Hindlimb muscle (tissue), 1 donor: ENCODE measurements at regions not wholly inside any gene's neighbourhood (a gene's known extent, or its start where the extent isn't known, plus 50 kb on each side); places are given as distances from the start of the nearest gene placed in this dataset.
A peak's percentile ranks its signal among the peaks of the same experiment; 100 is the strongest.

Experiments
- DNase-seq: peaks from one replicate; pipeline ENCODE4 v3.0.0-alpha.2; 2013

DNA sequence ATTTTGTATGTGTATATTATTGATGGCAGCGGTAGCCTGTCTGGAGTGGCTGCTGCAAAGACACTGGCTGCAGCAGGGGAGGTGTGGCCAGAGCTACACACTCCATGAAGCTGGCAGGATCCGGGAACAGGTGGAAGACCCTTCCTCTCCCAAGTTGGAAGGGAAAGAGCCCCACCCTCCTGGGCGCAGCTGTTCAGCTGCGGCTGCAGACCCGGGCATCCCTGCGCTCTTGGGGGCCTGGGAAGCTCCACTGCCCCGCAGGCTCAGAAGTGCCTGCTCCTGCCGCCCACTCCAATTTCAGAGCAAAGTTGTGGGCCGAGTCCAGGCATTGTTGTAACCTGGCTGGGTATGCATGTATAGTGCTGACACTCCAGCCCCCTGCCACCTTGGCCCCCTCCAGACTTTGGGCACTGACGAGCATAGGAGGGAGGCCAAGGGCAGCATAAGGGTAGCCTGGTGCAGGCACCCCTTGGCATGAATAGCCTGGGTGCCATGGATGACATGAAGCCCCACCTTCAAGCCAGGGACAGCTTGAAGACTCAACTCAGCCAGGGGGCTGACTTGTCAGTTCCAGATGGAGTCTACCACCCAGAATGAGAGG is 90.7 kb upstream of the TMEM168 start:
- peak; percentile 23 for DNase-seq

DNA sequence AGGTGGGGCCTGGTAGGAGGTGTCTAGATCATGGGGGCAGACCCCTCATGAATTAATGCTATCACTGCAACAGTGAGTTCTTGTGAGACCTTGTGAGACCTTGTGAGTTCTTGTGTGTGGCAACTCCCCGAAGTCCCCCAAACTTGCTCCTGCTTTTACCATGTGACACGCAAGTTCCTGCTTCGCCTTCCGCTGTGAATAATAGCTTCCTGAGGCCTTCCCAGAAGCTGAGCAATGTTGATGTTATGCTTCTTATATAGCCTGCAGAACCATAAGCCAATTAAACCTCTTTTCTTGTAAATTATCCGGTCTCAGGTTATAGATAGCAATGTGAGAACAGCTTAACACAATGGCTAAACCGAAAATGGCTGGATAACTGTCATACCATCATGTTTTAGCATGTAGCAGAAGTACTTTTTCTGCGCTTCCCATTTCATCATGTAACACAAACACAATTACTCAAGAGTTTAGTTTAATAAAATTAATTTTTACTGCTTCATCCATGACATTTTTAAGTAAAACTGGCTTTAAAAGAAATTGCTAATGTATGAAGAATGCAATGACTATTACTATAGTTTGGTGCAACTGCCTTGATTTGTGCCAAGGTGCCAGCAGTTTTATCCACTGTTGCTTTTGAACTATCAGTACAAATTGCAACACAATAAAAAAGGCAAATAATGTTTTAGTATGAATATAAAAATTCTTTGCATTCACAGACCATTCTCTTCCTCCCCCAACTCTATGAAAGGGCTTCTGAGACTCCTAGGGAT is 87.7 kb upstream of the TMEM168 start:
- DNase-seq: no peak

DNA sequence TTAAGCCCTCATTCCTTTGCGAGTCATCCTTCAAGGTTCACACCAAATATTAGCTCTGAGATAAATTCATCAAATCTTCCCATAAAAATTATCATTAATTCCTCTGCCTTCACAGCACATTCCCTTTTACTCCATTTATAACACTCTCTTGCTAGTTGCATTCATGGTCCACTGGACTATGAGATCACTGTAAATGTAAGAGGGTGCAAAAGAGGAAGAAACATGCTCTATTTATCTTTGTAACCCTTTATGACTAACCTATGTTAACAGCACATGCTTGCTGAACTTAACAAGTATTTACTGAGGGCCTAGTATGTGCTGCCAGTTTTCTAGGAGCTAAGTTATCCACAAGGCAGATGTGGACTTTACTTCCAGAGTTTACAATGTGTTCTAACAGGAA is 86.7 kb upstream of the TMEM168 start:
- no peak for DNase-seq

DNA sequence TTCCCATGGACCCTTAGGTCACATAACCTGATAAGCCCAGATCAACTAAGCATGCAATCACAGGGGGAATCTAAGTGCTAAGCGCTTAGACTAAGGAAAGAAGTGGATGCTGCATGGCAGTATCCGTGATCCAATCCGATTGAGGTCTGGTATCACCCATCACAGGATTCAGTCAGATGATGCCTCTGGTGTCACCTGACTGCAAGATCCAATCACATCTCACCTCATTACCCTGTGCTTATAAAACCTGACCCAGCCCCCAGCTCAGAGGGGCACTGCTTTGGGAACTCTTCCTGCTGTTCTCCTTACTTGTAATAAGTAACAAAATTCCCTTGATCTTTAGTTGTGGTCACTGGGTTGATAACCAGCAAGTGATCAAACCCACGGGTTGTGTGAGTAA is 84.7 kb upstream of the TMEM168 start:
- DNase-seq: no peak

DNA sequence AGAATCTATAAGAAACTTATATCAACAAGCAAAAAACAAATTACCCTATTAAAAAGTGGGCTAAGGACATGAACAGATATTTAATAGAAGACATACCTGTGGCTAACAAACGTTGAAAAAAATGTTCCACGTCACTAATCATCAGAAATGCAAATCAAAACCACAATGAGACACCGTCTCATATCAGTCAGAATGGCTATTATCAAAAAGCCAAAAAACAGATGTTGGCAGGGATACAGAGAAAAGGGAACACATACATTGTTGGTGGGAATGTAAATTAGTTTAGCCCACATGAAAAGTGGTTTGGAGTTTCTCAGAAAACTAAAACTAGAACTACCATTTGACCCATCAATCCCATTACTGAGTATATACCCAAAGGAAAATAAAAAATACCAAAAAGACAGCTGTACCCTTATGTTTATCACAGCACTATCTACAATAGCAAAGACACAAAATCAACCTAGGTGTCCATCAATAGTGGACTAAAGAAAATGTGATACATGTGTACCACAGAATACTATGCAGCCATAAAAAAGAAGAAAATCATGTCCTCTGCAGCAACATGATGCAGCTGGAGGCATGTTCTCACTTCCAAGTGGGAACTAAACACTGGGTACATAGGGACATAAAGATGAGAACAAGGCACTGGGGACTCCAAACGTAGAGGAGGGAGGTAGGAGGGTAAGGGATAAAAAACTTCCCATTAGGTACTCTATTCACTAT is 83.8 kb upstream of the TMEM168 start:
- DNase-seq: no peak

DNA sequence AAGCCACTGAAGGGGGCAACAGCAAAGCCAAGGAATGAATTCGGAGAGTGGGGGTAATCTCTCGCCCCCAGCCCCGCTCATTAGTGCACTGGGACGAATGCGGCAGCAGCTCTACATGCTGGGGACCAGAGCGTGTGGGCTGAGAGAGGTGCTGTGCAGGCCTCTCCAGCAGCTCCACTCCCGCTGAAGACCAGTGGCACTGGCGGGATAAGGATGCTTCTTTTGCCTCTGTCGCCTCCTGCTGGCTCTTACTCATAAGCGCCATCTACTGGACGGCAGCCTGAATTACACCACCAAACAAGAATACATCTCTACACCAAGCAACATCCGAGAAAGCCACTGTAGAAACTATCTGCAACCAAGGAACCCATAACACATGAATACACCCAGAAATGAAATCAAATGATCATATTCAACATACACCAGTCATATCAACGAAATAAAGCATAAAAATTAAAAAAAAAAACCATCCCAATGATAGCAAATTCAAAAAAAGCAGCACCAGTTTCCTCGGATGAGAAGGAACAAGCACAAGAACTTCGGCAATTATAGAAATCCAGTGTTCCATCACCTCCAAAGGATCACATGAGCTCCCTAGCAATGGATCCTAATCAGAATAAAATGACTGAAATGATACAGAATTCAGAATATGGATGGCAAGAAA is 79.0 kb upstream of the TMEM168 start:
- DNase-seq: no peak

DNA sequence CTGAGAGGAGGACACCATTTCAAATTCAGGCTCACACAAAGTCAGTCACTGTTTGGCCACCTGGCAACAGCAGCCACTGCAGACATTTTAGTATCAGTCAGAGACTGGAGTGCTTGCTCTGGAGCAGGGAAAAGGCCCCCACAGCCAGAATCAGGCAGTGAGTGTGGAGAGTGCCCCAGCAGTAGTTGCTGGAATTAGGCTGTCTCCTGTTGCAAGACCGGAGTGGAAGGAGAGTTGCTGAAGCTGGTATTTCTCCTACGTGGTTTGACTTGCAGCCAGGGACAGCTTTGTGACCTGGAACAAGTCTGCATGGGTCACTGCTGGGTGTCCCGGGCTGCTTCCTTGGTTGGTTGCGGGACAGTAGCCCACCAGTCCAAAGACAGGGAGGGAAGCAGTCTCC is 78.4 kb upstream of the TMEM168 start:
- no peak for DNase-seq

DNA sequence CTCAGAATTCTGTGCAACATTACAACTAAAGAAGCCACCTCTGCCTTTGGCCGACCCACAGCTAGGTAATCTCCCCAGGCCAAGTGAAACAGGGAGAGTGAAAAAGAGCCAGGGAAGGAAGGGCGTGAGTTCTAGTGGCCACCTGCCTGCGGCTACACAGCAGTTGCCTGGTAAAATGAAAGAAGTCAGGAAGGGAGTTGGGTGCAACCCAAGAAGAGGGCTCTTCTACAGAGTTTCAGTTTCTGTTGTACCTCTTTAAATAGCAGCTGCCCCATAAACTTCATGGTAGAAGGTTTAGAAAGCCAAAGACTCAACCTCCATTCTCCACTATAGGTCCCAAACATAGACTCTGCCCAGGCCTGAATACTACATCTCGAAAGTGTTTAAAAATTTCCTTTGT is 76.2 kb upstream of the TMEM168 start:
- DNase-seq: no peak

DNA sequence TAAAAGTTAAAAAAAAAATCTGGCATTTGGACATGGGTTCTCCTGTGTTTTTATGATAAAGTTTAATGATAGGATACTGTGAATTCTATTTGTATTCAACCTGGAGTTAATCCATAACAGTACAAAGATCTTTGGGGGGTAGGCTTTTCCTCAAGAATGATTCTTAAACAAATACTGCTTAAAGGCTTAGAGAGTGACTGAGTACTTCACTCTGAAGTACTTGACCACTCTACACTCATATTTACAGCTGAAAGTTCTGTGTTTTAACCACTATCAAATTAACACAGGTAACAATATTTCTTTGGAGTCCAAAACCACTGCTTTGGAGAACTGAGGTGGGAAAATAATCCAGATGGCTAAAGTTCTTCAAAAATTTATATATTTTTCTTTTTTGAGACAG is 74.2 kb upstream of the TMEM168 start:
- no peak for DNase-seq

DNA sequence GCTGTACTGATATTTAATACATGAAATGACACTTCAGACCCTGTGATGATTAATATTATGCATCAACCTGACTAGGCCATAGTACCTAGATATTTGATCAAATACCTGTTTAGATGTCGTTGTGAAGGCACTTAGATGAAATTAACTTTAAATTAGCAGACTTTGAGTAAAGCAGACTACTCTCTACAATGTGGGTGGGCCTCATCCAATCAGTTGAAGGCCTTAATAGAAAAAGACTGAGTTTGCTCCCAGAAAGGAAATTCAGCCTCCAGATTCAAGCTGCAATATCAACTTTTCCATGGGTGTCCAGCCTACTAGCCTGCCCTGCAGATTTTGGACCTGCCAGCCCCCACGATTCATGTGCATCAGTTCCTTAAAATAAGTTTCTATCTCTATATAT is 68.6 kb upstream of the TMEM168 start:
- DNase-seq: no peak

DNA sequence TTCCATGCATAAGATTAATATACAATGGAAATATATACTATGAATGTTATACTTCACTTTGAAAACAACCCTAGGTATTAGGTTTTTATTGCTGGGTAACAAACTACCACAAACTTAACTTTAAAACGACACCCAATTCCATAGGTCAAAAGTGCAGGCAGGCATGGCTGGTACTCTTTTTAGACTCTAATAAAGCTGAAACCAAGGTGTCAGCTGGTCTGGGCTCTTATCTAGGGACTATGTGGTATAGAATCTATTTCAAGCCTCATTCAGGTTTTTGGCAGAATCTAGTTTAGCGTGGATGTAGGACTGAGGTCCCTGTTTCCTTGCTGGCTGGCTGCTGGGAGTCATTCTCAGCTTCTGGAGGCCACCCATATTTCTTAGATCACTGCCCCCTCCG is 65.0 kb upstream of the TMEM168 start:
- no peak for DNase-seq

DNA sequence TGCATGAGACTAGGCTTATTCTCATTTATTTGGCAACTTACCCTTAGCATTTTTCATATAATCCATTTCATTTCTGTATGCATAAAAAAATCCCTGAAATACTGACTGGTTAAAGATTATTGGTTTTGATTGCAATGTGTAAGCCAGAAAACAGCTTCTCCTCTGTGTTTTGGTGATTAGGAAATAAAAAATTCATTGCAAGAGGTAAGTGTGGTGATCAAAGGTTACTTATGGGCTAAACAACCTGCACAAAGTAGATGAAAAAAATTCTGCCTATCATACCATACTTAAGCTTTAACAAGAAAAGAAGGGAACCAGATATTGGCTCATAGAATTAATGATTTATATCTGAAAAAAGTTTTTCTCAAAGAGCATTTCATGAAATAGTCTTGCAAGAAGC is 64.0 kb upstream of the TMEM168 start:
- no peak for DNase-seq

DNA sequence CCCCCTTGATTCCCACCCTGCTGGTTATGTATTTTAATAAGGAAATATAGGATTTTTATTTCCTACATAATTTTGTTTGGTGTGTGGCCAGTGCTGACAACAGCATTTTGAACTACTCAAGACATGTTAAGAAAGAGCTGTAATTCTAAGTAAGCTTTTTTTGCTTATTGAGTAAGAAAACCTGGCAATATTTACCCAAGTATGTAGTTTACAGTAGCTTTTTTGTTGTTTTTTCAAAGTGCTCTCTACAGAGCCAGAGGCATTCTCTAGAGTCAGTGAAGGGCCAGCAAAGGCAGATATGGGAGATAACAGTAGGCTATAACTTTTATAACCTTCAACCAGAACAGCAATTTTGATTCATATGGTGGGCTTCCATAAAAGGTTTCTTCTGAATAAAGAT is 63.2 kb upstream of the TMEM168 start:
- no peak for DNase-seq

DNA sequence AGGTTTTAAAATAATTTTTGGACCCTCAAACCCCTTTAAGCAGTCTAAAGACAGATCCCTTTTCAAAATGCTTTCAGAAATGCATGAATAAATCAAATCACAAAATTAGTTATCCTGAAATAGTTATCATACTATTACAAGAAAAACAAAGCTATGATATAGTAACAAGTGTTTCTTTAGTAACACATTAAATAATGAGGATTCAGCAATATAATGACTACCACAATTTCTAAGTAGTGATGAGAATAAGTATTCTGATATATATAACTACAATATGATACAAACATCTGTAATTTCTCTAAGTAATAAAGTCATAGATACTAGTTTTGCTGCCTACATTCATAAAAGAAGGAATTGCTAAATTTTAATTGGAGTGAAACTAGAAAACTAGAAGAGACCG is 53.0 kb upstream of the TMEM168 start:
- DNase-seq: no peak
